Effector memory CD8-positive, alpha-beta T cell (primary cell): ENCODE measurements at regions not wholly inside any gene's neighbourhood (a gene's known extent, or its start where the extent isn't known, plus 50 kb on each side); places are given as distances from the start of the nearest gene placed in this dataset.
"Not testable (repeated sequence)": the region's sequence is repeated elsewhere in the genome, so short reads cannot be mapped to it uniquely, and the experiment has no call there.

Source experiments
- ATAC-seq: fragments of 150-1000 bp; cut with Tn5 transposase; replicated peaks from 2 replicates; pipeline ENCODE4 v1.10.0; 2021; ENCODE audit warnings: mild to moderate bottlenecking, moderate library complexity
- DNase-seq, 3 experiments: peaks; one replicate each; pipeline ENCODE4 v3.0.0; 2021
- H3K27ac Mint-ChIP-seq, 2 donors: one replicate each; pipeline ENCODE4 v1.8.0; 2022; ENCODE audit warnings: mild to moderate bottlenecking in 2 of 2, mixed read lengths in 2 of 2, moderate library complexity in 2 of 2
- H3K27me3 Mint-ChIP-seq, 2 donors: one replicate each; pipeline ENCODE4 v1.8.0; 2022; ENCODE audit warnings: mixed read lengths in 2 of 2
- H3K36me3 Mint-ChIP-seq: one replicate; pipeline ENCODE4 v1.8.0; 2022; ENCODE audit warnings: mild to moderate bottlenecking, moderate library complexity, mixed read lengths; ENCODE audit not compliant: insufficient read depth
- H3K4me1 Mint-ChIP-seq, 2 donors: one replicate each; pipeline ENCODE4 v1.8.0; 2022; ENCODE audit warnings: low read depth in 2 of 2, mixed read lengths in 2 of 2
- H3K4me3 Mint-ChIP-seq, 2 donors: one replicate each; pipeline ENCODE4 v1.8.0; 2022; ENCODE audit warnings: mild to moderate bottlenecking in 2 of 2, mixed read lengths in 2 of 2, moderate library complexity in 2 of 2
- H3K9me3 Mint-ChIP-seq, 2 donors: one replicate each; pipeline ENCODE4 v1.8.0; 2022; ENCODE audit warnings: mixed read lengths in 2 of 2

DNA sequence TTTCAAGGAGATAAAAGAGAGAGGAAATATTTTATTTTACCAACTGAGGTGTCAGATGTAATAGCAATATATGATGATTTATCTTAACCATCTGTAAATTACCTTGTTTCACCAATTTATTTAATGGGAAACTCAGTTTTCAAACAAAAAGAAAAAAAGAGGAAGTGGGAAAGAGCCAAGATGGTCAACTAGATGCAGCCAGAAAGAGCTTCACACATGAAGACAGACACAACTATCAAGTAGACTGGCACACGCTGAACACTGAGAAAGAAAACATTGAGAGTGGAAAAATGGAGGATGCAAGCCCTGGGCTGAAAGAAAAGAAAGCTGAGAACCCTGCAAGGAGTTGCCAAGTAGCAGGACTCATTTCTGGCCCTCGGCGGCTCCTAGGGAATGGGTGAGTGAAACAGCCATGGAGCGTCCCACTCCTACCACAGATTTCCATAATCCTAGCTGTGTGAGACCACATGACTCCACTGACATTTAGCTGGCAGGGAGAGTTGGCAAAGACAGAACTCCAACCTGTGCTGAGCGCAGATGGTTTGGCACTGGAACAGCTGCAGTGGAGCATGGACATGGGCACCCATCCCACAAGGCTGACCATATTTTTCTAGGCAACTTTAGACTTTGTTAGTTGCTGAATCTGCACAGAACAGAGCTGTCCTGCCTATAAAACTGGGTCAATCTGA, 409.3 kb downstream of the FAM47B start:
- DNase-seq: no peak
- peaks cover 0 to 8% of the 10 kb centered on the region in 2 donors for H3K9me3 Mint-ChIP-seq
- H3K4me3 Mint-ChIP-seq: no peak overlapping the region
- H3K4me1 Mint-ChIP-seq: no peaks in the 10 kb centered on the region
- H3K36me3 Mint-ChIP-seq: no peaks in the 10 kb centered on the region
- H3K27ac Mint-ChIP-seq: no peak overlapping the region
- no peaks in the 10 kb centered on the region for H3K27me3 Mint-ChIP-seq
- ATAC-seq: no peak

DNA sequence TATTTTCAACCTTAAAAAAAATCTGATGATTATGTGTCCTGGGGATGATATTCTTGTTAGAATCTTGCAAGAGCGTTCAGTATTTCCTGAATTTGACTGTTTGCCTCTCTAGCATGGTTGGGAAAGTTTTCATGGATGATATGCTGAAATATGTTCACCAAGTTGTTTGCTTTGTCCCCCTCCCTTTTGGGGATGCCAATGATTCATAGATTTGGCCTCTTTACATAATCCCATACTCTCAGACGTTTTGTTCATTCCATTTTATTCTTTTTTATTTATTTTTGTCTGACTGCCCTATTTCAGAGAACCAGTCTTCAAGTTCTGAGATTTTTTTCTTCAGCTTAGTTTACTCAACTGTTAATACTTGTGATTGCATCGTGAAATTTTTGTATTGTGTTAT, 415.1 kb downstream of the FAM47B start:
- no peak for DNase-seq
- no peak for ATAC-seq
- H3K4me1 Mint-ChIP-seq: no peaks in the 10 kb centered on the region
- H3K4me3 Mint-ChIP-seq: no peak overlapping the region
- H3K27ac Mint-ChIP-seq: no peak overlapping the region
- no peaks in the 10 kb centered on the region for H3K36me3 Mint-ChIP-seq
- H3K9me3 Mint-ChIP-seq: no peaks in the 10 kb centered on the region
- no peaks in the 10 kb centered on the region for H3K27me3 Mint-ChIP-seq

DNA sequence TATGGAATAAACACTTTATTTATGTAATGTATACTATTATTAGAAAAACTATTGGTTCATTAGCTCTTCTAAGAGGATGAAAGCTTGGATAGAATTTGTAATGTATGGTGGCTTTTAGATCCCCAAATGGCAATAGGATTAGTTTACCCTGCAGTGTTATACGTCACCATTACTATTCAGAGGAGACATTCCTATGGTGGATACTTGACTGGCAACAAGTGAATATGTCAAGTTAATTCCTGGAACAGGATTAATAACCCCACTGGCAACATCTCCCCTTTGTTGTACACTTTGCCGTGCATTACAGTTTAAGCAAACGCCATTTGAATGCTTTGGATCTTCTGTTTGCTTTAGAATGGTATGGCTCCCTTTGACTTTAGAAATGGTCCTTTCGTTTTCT, 420.3 kb downstream of the FAM47B start:
- Mint-ChIP-seq H3K27ac (no peak overlapping the region), H3K36me3 (no peaks in the 10 kb centered on the region), H3K4me1 (no peaks in the 10 kb centered on the region), H3K27me3 (no peaks in the 10 kb centered on the region), H3K4me3 (no peak overlapping the region), H3K9me3 (no peaks in the 10 kb centered on the region)
- ATAC-seq: no peak
- DNase-seq: no peak

DNA sequence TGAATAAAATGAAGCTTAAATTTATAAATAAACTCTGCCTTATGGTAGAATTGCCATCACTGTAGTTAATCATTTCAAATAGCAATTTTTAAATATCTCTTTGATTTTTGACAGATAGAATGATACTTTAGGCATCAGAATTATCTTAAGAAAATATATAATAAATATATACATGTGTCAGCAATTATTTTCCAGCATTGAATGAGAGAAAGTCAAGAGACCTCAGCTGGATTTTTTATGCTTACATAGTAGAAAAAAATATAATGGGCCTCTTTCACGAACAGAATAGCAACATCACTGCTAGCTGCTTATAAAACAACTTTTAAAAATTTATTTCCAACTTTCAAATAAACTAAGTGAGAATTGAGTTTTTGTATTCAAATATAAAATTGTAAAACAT, 424.0 kb upstream of the MAGEB16 start:
- Mint-ChIP-seq H3K27ac (no peak overlapping the region), H3K36me3 (no peaks in the 10 kb centered on the region), H3K27me3 (no peaks in the 10 kb centered on the region), H3K9me3 (no peaks in the 10 kb centered on the region), H3K4me1 (no peaks in the 10 kb centered on the region), H3K4me3 (no peak overlapping the region)
- DNase-seq: no peak
- ATAC-seq: no peak

DNA sequence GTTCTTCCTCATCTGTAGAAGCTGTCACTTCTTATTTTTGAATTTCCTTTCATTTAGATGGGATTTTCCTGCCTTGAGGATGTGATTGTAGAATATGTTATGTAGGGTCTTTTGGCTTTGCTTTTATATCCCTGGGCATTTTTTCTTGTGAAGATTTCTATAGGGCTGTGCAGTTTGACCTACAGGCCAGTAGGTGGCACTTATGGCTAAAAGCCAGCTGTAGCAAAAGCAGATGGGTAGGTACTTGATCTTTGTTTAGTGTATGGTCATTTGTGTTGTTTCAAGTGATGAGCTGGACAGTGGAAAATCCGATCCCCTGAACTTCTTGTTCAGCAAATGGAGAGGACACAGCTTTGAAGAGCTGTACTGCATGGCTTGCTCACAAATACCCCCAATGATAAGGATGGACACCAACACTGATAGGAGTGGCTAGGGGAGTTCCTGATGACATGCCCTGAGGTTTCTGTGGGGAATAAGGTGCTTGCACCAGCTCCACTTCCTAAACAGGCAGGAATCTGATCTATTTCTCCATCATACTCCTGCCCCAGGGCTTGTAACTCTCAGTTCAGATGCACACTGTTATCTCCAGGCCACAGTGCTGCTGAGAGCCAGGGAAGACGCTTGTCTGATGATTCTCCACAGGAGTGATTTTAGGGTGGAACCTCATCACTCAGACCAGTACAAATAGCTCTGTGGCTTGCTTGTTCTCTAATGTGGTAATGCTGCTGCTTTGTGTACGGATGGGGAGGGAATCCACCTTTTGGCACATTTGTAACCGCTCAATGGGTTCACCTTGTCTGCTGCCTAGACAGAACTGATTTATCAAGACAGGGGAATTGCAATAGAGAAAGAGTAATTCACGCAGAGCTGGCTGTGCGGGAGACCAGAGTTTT, 417.1 kb upstream of the MAGEB16 start:
- Mint-ChIP-seq H3K27me3 (no peaks in the 10 kb centered on the region), H3K4me1 (no peaks in the 10 kb centered on the region), H3K9me3 (peaks cover 0 to 2% of the 10 kb centered on the region in 2 donors), H3K27ac (no peak overlapping the region), H3K4me3 (no peak overlapping the region), H3K36me3 (no peaks in the 10 kb centered on the region)
- ATAC-seq (no peak), DNase-seq (no peak)

DNA sequence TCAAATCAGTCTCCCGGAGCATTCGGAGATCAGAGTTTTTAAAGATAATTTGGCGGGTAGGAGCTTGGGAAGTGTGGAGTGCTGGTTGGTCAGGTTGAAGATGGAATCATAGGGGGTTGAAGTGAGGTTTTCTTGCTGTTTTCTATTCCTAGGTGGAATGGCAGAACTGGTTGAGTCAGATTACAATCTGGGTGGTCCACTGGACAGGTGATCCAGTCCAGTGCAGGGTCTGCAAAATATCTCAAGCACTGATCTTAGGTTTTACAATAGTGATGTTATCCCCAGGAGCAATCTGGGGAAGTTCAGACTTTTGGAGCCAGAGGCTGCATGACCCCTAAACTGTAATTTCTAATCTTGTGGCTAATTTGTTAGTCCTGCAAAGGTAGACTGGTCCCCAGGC, 416.4 kb upstream of the MAGEB16 start:
- H3K27me3 Mint-ChIP-seq, DNase-seq, H3K4me3 Mint-ChIP-seq, H3K36me3 Mint-ChIP-seq, H3K27ac Mint-ChIP-seq, ATAC-seq, H3K4me1 Mint-ChIP-seq, H3K9me3 Mint-ChIP-seq: not testable (repeated sequence)

DNA sequence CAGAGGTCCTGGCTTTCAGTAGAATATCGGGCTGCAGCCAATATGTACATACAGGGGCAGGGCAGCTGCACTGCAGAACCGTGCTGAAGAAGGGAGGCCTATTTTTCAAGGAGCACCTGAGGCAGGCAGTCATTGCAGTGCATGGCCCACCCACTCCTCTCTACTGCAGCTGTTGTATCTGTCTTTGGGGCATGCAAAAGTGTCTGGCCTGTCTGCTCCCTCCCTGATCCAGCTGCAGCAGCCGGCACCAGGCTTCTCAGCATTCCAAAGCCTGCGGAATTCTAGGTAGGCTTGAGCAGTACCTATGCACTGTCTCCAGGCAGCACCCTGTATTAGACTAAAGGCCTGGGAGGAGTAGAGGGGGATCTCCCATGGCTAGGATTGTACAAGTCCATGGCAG, 415.2 kb upstream of the MAGEB16 start:
- peaks cover 0 to 2% of the 10 kb centered on the region in 2 donors for H3K9me3 Mint-ChIP-seq
- no peak for DNase-seq
- ATAC-seq: no peak
- H3K4me1 Mint-ChIP-seq: no peaks in the 10 kb centered on the region
- no peak overlapping the region for H3K27ac Mint-ChIP-seq
- no peaks in the 10 kb centered on the region for H3K27me3 Mint-ChIP-seq
- H3K36me3 Mint-ChIP-seq: no peaks in the 10 kb centered on the region
- no peak overlapping the region for H3K4me3 Mint-ChIP-seq

DNA sequence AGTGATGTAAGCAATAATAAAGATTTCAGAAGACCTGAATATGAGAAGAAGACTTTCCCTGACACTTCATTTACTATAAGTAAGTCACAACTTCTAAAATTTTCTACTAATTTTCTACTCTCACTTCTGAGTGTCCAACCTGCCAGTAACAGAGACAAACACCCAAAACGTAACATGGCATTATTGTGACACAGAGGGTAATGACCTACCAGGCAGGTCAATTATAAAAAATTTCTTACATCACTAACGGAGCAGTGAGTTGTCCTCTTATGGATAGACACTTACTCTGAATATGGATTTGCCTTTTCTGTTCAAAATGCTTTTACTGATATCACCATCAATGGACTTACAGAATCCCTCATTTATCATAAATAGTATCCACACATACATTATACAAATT, 405.9 kb upstream of the MAGEB16 start:
- Mint-ChIP-seq H3K4me3 (no peak overlapping the region), H3K27ac (no peak overlapping the region), H3K36me3 (no peaks in the 10 kb centered on the region), H3K9me3 (no peaks in the 10 kb centered on the region), H3K27me3 (no peaks in the 10 kb centered on the region), H3K4me1 (no peaks in the 10 kb centered on the region)
- ATAC-seq: no peak
- no peak for DNase-seq

DNA sequence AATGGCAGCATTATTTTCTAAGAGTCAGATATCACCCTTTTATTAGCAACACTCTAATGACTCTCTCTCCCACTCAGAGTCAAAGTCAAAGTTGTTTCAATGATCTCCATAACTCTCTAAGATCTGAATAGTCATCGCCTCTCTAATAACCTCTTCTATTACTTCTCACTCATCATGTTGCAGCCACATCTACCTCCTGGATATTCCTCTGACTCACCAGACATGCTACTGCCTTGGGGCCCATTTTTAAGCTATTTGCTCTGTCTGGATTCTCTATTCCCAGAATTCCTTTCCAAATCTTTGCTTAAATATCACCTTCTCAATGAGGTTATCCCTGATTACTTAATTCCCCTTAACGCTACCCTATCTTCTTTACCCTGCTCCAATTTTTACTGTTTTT, 391.8 kb upstream of the MAGEB16 start:
- Mint-ChIP-seq H3K4me1 (no peaks in the 10 kb centered on the region), H3K36me3 (no peaks in the 10 kb centered on the region), H3K27me3 (no peaks in the 10 kb centered on the region), H3K4me3 (no peak overlapping the region), H3K9me3 (peaks cover 4 to 7% of the 10 kb centered on the region in 2 donors), H3K27ac (no peak overlapping the region)
- ATAC-seq: no peak
- no peak for DNase-seq

DNA sequence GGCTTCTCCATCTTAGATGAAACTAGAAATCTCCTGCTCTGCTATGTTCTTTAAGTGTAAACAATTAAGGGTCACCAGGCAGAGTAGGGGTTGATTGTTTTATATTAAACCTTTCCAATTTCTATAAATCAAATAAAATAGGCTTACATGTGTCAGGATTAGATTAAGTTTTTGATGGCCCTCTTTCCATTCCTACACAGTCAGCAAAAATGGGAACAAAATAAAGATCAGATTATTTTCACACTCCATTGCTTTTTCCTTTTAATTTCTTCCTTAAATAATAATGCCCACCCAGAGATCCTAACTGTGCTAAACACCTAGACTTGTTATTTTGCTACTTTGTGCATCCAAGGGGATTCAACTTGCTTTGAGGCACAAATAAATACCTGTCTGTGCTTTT, 381.4 kb upstream of the MAGEB16 start:
- no peak for DNase-seq
- H3K36me3 Mint-ChIP-seq: no peaks in the 10 kb centered on the region
- no peak overlapping the region for H3K27ac Mint-ChIP-seq
- no peaks in the 10 kb centered on the region for H3K27me3 Mint-ChIP-seq
- peaks cover 5 to 7% of the 10 kb centered on the region in 2 donors for H3K9me3 Mint-ChIP-seq
- ATAC-seq: no peak
- H3K4me3 Mint-ChIP-seq: no peak overlapping the region
- H3K4me1 Mint-ChIP-seq: no peaks in the 10 kb centered on the region

DNA sequence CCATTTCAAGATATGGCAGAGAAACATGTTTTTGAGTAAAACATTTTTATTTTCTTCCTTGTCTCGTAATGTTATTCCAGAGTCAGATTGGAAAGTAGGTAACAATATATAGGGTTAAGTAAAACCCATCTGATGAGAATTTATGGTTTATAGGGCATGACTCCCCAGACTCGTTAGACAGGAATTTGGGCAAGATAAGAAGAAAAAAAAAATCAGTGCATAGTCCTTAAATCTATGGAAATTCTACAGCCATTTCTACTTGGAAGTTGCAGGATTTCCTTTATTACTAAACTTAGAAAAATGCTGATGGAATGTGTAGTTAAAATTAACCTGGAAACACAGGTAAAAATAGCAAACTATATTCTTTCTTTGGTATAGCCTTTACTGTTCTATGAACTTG, 366.1 kb upstream of the MAGEB16 start:
- H3K36me3 Mint-ChIP-seq: no peaks in the 10 kb centered on the region
- H3K4me3 Mint-ChIP-seq: no peak overlapping the region
- ATAC-seq: no peak
- no peak for DNase-seq
- no peak overlapping the region for H3K27ac Mint-ChIP-seq
- no peaks in the 10 kb centered on the region for H3K4me1 Mint-ChIP-seq
- no peaks in the 10 kb centered on the region for H3K27me3 Mint-ChIP-seq
- H3K9me3 Mint-ChIP-seq: no peaks in the 10 kb centered on the region

DNA sequence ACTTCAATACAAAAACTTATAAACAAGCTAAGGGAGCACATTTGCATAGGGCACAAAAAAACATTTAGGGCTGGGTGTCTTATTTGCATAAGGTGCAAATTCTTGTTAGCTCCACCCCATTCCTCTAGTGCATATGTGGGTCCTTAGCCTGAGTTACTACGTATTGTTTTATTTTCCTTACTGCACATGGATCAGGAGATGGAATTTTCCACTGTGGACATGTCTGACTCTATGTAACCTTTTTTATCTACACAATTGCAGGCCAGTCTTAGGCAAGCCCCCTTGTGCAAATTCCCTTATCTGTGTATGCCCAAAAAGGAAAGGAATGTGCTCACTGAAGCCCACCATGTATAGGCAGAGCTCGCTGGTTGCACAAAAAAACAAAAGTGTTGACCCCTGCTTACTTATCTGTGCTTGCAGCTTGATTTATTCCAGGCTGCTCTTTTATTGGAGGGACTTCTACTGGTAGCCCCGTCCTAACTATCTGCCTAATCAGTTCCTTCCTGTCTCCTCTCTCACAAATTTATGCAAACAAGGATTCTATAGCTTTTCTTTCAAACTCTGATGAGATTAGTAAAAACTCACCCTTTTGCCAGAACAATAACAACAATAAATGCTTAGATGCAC, 359.0 kb upstream of the MAGEB16 start:
- Mint-ChIP-seq H3K27me3 (no peaks in the 10 kb centered on the region), H3K9me3 (no peaks in the 10 kb centered on the region), H3K27ac (no peak overlapping the region), H3K4me1 (no peaks in the 10 kb centered on the region), H3K36me3 (no peaks in the 10 kb centered on the region), H3K4me3 (no peak overlapping the region)
- ATAC-seq (no peak), DNase-seq (no peak)

DNA sequence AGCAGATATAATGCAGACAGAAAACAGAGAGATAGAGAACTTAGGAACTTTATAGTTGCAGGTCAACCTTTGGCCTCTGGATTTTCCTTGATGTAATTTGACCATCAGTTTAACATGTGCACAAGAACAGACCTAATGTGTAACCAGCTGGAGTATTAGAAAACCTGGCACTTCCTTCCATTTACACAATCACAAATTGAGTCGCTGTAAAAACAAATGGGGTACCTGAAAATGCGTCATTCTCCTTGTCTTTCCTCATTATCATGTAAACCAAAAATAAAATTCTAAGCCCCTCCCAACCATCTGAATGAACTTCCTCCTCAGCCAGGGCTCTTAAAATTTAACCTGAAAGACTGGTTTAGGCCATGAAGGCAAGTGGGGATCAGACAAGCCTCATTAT, 358.4 kb upstream of the MAGEB16 start:
- no peak for ATAC-seq
- H3K9me3 Mint-ChIP-seq: no peaks in the 10 kb centered on the region

DNA sequence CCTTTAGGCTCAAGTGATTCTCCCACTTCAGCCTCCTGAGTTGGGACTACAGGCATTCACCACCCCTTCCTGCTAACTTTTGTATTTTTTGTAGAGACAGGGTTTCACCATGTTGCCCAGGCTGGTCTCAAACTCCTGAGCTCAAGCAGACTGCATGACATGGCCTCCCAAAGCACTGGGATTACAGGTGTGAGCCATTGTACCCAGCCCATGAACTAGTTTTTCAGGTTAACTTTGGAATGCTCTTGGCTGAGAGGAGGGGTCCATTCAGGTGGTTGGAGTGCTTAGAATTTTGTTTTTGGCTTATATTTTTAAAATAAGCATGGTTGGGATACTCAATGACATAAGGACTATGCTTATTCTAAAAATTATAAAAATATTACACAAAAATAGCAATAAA, 355.7 kb upstream of the MAGEB16 start:
- Mint-ChIP-seq H3K4me3 (no peak overlapping the region), H3K27ac (no peak overlapping the region), H3K4me1 (no peaks in the 10 kb centered on the region), H3K36me3 (no peaks in the 10 kb centered on the region), H3K9me3 (no peaks in the 10 kb centered on the region), H3K27me3 (no peaks in the 10 kb centered on the region)
- DNase-seq (no peak), ATAC-seq (no peak)

More for the DNA sequence above, 358.4 kb upstream of the MAGEB16 start:
- Mint-ChIP-seq H3K4me3 (no peak overlapping the region), H3K27ac (no peak overlapping the region), H3K27me3 (no peaks in the 10 kb centered on the region), H3K36me3 (no peaks in the 10 kb centered on the region), H3K4me1 (no peaks in the 10 kb centered on the region)
- no peak for DNase-seq
